IMR-90 (cell line): ENCODE measurements at regions not wholly inside any gene's neighbourhood (a gene's known extent, or its start where the extent isn't known, plus 50 kb on each side); places are given as distances from the start of the nearest gene placed in this dataset.

Source experiments
- ATAC-seq: fragments of 200-7000 bp; cut with Tn5 transposase; 2 replicates; pipeline ENCODE4 v1.9.1; 2020; ENCODE audit warnings: low read depth, mild to moderate bottlenecking, moderate library complexity
- BruUV-seq: library from RNA; stranded (reverse); fragments of 400-500 nt; replicated peaks from 2 replicates; lab custom pipeline; 2021; lab: Mats Ljungman, UMichigan
- CTCF ChIA-PET: fragments of 300-600 bp; formaldehyde crosslinking; extraction: SDS; loops from one replicate; lab custom pipeline; 2021; ENCODE audit warnings: antibody characterized with exemption; lab: Yijun Ruan, JAX
- POLR2A ChIA-PET: fragments of 300-600 bp; sonication (Branson Sonifier 250); formaldehyde crosslinking; loops from one replicate; lab custom pipeline; 2022; ENCODE audit warnings: antibody characterized with exemption; ENCODE audit not compliant: unreplicated experiment; lab: Charles Lee
- DNase-seq: peaks from one replicate; pipeline ENCODE4 v3.0.0; 2013
- H2AFZ ChIP-seq: replicated peaks from 2 replicates; pipeline ENCODE3; 2013; ENCODE audit warnings: low read length, mild to moderate bottlenecking; ENCODE audit not compliant: poor library complexity
- H2AK5ac ChIP-seq: 2 replicates; pipeline ENCODE4 v1.6.1; 2013; ENCODE audit warnings: low read depth, low read length, inconsistent platforms
- H2AK9ac ChIP-seq: replicated peaks from 2 replicates; pipeline ENCODE3; 2013; ENCODE audit warnings: mild to moderate bottlenecking, low read depth, low read length, moderate library complexity; ENCODE audit not compliant: poor library complexity
- H2BK120ac ChIP-seq: 2 replicates; pipeline ENCODE4 v1.6.1; 2013; ENCODE audit warnings: low read depth, low read length, inconsistent platforms
- H2BK15ac ChIP-seq: 3 replicates; pipeline ENCODE4 v1.6.1; 2013; ENCODE audit warnings: low read depth, low read length, inconsistent platforms
- H2BK20ac ChIP-seq: 2 replicates; pipeline ENCODE4 v1.6.1; 2013; ENCODE audit warnings: low read depth, mild to moderate bottlenecking, inconsistent platforms, low read length, moderate library complexity
- H2BK5ac ChIP-seq: 2 replicates; pipeline ENCODE4 v1.6.1; 2013; ENCODE audit warnings: mild to moderate bottlenecking, low read depth, low read length, inconsistent platforms; ENCODE audit not compliant: poor library complexity, severe bottlenecking
- H3K14ac ChIP-seq: replicated peaks from 2 replicates; pipeline ENCODE4 v1.6.1; 2013; ENCODE audit warnings: low read depth, low read length, inconsistent platforms
- H3K18ac ChIP-seq: 2 replicates; pipeline ENCODE4 v1.6.1; 2013; ENCODE audit warnings: low read depth, low read length, control low read depth
- H3K23ac ChIP-seq: 2 replicates; pipeline ENCODE4 v1.6.1; 2013; ENCODE audit warnings: low read depth, low read length, inconsistent platforms
- H3K27ac ChIP-seq: 2 replicates; pipeline ENCODE4 v1.5.1; 2013; ENCODE audit warnings: mild to moderate bottlenecking, control low read depth, low read length; ENCODE audit not compliant: insufficient read depth
- H3K27me3 ChIP-seq: 2 replicates; pipeline ENCODE4 v1.6.1; 2013; ENCODE audit warnings: low read length; ENCODE audit not compliant: control insufficient read depth, insufficient read depth
- H3K36me3 ChIP-seq: 2 replicates; pipeline ENCODE4 v1.6.1; 2013; ENCODE audit warnings: low read length, mixed read lengths; ENCODE audit not compliant: control insufficient read depth, insufficient read depth
- H3K4ac ChIP-seq: 2 replicates; pipeline ENCODE4 v1.6.1; 2013; ENCODE audit warnings: low read depth, low read length, inconsistent platforms
- H3K4me1 ChIP-seq: 2 replicates; pipeline ENCODE4 v1.6.1; 2013; ENCODE audit warnings: low read length, mixed read lengths; ENCODE audit not compliant: control insufficient read depth, insufficient read depth
- H3K4me2 ChIP-seq: 2 replicates; pipeline ENCODE4 v1.6.1; 2013; ENCODE audit warnings: low read depth, mild to moderate bottlenecking, control low read depth, low read length, moderate library complexity
- H3K4me3 ChIP-seq: 2 replicates; pipeline ENCODE4 v1.5.1; 2013; ENCODE audit warnings: low read depth, mild to moderate bottlenecking, control low read depth, low read length, moderate library complexity; ENCODE audit not compliant: insufficient read depth
- H3K56ac ChIP-seq: 2 replicates; pipeline ENCODE4 v1.6.1; 2013; ENCODE audit warnings: low read length, inconsistent platforms; ENCODE audit not compliant: insufficient read depth; ENCODE audit errors: extremely low read depth
- H3K79me1 ChIP-seq, 2 experiments: 2 replicates each; pipeline ENCODE4 v1.6.1; 2013; ENCODE audit warnings: low read length in 2 of 2, inconsistent platforms in 1 of 2, low read depth in 1 of 2
- H3K9ac ChIP-seq: 2 replicates; pipeline ENCODE4 v1.6.1; 2013; ENCODE audit warnings: low read depth, low read length, control low read depth
- H3K9me1 ChIP-seq: 2 replicates; pipeline ENCODE4 v1.6.1; 2013; ENCODE audit warnings: low read length, inconsistent platforms; ENCODE audit not compliant: insufficient read depth
- H3K9me3 ChIP-seq: 2 replicates; pipeline ENCODE4 v1.6.1; 2013; ENCODE audit warnings: low read length; ENCODE audit not compliant: control insufficient read depth, insufficient read depth
- H4K20me1 ChIP-seq: 2 replicates; pipeline ENCODE4 v1.6.1; 2013; ENCODE audit warnings: low read length, inconsistent platforms; ENCODE audit not compliant: insufficient read depth
- H4K5ac ChIP-seq: 2 replicates; pipeline ENCODE4 v1.6.1; 2013; ENCODE audit warnings: mild to moderate bottlenecking, low read depth, low read length, control low read depth
- H4K8ac ChIP-seq, 2 experiments: 2 replicates each; pipeline ENCODE4 v1.6.1; 2013; ENCODE audit warnings: low read depth in 2 of 2, low read length in 2 of 2, control low read depth in 1 of 2, inconsistent platforms in 1 of 2
- H4K91ac ChIP-seq: 2 replicates; pipeline ENCODE4 v1.6.1; 2013; ENCODE audit warnings: low read depth, low read length, inconsistent platforms; ENCODE audit not compliant: insufficient read depth
- BHLHE40 ChIP-seq: fragments of 150-350 bp; IDR thresholded peaks from 2 replicates; pipeline ENCODE4 v1.6.1; 2016; ENCODE audit warnings: mild to moderate bottlenecking, low read depth, low read length
- CHD1 ChIP-seq: IDR thresholded peaks from 2 replicates; pipeline ENCODE4 v1.6.1; 2012; ENCODE audit warnings: low read depth, low read length, improper control_type of control experiment
- CTCF ChIP-seq: conservative IDR thresholded peaks from 2 replicates; pipeline ENCODE4 v1.5.1; 2012; ENCODE audit warnings: mild to moderate bottlenecking, low read depth, low read length, improper control_type of control experiment
- ELK1 ChIP-seq: fragments of 150-350 bp; IDR thresholded peaks from 2 replicates; pipeline ENCODE4 v1.6.1; 2016; ENCODE audit warnings: low read depth, mild to moderate bottlenecking, low read length, moderate library complexity, borderline replicate concordance
- RFX5 ChIP-seq: IDR thresholded peaks from 2 replicates; pipeline ENCODE4 v1.8.0; 2012; ENCODE audit warnings: low read depth, mild to moderate bottlenecking, low read length, moderate library complexity
- USF2 ChIP-seq: fragments of 150-350 bp; IDR thresholded peaks from 2 replicates; pipeline ENCODE4 v1.6.1; 2017; ENCODE audit warnings: mild to moderate bottlenecking, antibody characterized with exemption, low read length, low read depth
- WGBS, 2 experiments: methylation state at CpG; one replicate each; pipeline versions ENCODE4 v1.1.5 to v1.1.7; 2013; ENCODE audit warnings: missing lambda C conversion rate in 2 of 2; ENCODE audit not compliant: insufficient read length in 1 of 2; ENCODE audit errors: extremely low coverage in 2 of 2; 5-methylcytosine and 5-hydroxymethylcytosine counted together
- dilution Hi-C: fragments of 300-500 bp; cut with HindIII; formaldehyde crosslinking; loops from one replicate; pipeline ENCODE4 v1.14.3; 2018; ENCODE audit warnings: low sequenced_read_pairs; ENCODE audit not compliant: unreplicated experiment
- in situ Hi-C: fragments of 300-500 bp; cut with MboI; formaldehyde crosslinking; loops from 3 replicates; pipeline ENCODE4 v1.14.3; 2019; ENCODE audit warnings: low sequenced_read_pairs, inconsistent platforms, mixed read lengths
- intact Hi-C: fragments of 100-400 bp; cut with micrococcal nuclease; formaldehyde crosslinking; loops from 2 replicates; pipeline ENCODE4 v1.10.0; 2022

GRCh38 chr10:129416956-129417765 lies 49.9 kb upstream of the MGMT start:
- Histone ChIP-seq H2BK15ac (no peak overlapping the region), H2BK5ac (no peak overlapping the region), H3K9me1 (no peaks in the 10 kb centered on the region), H3K4me2 (no peak overlapping the region; the same call in 1 of the 2 replicates), H3K4me1 (no peaks in the 10 kb centered on the region), H3K36me3 (no peaks in the 10 kb centered on the region), H3K56ac (no peak overlapping the region; the same call in 1 of the 2 replicates), H4K91ac (no peak overlapping the region), H3K4me3 (no peak overlapping the region), H3K79me1 (no peaks in the 10 kb centered on the region), H2BK20ac (no peak overlapping the region), H3K4ac (no peak overlapping the region; the same call in 1 of the 2 replicates), H3K18ac (no peak overlapping the region), H3K27ac (no peak overlapping the region), H2AK5ac (no peak overlapping the region), H2BK120ac (0 out of 2 replicates have a peak overlapping the region, but pooled peaks have one; percentile 21), H4K5ac (no peak overlapping the region), H2AFZ (no peak overlapping the region), H2AK9ac (no peak overlapping the region), H4K8ac (peak overlapping the region in 1 of 2 experiments; percentile 25; a peak in 1 of 4 replicates), H3K9me3 (peaks cover 9% of the 10 kb centered on the region; the same call in 1 of the 2 replicates), H3K14ac (no peak overlapping the region), H4K20me1 (no peaks in the 10 kb centered on the region), H3K23ac (no peak overlapping the region), H3K27me3 (no peaks in the 10 kb centered on the region), H3K9ac (no peak overlapping the region)
- in situ Hi-C loops (no loop called here), dilution Hi-C loops (no loop called here), intact Hi-C loops (no loop called here)
- ChIA-PET POLR2A (no interaction called here), CTCF (no interaction called here)
- 0% methylated on average over 2 of the region's 14 CpGs; no CpG with 5 or more reads in 1 of the 2 experiments for WGBS, 2 experiments
- TF ChIP-seq USF2 (peak; percentile 73), CHD1 (no peak), CTCF (no peak), RFX5 (no peak), ELK1 (no peak), BHLHE40 (peak; percentile 92)
- DNase-seq: peak; percentile 61
- no TSS peak for BruUV-seq
- peak; percentile 53 for ATAC-seq
